GM21619 (cell line): ENCODE measurements at regions not wholly inside any gene's neighbourhood (a gene's known extent, or its start where the extent isn't known, plus 50 kb on each side); places are given as distances from the start of the nearest gene placed in this dataset.

Experiments used
- ATAC-seq: cut with Tn5 transposase; IDR thresholded peaks from one replicate; pipeline ENCODE4 v1.9.1; 2021; ENCODE audit not compliant: unreplicated experiment

DNA sequence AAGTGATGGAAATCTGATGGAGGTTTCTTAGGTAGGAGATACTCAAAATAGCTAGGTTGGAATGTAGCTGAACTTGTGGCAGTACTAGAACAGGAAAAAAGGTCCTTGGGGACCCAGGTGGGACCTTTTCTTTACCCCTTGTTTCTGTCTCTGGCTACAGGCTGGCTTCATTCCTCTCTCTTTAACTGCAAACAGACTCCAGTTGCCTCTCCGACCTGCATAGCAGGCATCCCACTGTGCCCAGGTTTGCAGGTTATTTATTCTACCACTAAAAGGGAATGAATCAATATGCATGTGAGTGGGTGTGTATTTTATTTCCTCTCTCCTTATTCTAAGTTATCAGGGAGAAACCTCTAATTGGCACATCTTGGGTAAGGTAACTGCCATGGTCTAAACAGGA is 758.1 kb downstream of the MED13L start:
- no peak for ATAC-seq

DNA sequence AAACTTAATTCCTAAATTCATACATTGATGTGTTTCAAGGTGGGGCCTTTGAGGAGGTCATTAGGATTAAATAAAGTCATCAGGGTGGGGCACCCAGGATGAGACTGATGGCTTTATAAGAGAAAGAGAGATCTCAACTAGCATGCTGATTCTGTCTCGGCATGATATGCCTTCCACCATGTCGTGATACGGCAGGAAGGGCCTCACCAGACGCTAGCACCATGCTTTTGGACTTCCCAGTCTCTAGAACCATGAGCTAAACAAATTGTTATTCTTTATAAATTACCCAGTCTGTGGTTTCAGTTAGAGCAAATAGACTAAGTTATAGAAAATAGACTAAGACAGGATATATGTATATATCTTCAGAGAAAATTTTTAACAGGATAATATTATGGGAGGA is 759.6 kb downstream of the MED13L start:
- ATAC-seq, result no peak

DNA sequence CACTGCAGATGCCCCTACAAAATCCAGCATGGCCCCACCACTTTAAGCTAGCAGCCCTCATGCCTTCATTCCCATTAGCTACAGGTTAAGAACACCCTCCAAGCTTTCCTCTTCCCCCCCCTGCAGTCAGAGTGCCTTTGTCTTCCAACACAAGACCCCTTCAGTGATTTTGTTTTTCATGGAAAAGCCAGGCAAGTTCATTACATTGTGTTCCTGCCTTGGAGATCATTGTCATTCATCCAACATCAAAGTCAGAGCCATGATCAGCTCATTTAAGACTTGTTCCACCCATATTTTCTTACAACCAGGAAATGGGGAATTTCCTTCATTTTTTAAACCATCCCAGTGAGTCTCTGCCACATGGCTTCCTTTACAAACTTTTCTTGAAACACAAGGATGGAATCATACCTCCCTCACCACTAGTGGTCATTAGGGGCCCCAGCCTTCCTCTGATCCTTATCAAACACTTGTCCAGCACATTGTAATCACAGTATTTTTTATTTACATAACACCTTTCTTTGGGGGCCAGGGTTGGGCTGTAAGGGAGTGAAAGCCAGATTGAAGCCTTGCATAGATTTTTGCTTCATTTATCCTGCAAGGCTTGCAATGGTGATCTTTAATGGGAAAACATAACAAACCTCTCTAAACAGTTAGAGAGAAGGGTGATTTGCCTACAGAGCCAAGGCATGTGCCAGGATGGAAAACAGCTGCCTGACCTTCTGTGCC is 765.3 kb downstream of the MED13L start:
- ATAC-seq, result no peak

DNA sequence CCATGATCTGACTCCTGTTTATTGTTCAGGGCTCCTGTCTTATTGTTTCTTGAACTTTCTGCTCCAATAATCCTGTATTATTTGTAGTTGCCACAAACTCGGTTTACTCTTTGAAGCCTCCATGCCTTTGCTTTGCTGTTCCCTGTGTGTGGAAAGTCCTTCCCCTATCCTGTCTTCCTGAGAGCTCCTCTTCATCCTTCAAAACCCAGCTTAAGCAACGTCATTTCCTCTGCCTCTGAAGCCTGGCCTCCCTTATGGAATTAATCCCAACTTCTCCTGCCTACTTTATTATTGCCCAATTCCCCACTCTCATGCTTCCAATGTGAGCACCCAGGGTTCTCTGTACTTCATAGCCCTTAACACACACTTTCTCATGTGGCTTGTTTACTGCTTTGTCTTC is 766.2 kb downstream of the MED13L start:
- ATAC-seq, result no peak

DNA sequence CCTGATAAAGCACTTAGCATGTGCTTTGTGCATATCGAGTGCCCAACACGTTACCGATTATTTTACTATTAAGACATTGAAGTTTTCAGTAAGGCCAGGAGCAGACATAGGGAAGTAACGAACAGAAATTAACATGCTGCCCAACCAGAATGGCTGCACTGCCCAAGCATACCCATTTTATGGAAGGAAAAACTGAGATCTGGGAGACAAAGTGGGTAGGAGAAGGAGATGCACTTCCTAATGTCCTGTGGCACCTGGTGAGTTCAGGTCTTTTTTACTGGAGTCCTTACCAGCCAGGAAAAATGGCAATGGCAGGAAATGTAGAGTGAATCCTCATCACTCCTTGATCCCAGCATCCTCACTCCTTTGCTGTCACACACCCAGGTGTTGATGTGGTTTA is 768.5 kb downstream of the MED13L start:
- no peak for ATAC-seq

DNA sequence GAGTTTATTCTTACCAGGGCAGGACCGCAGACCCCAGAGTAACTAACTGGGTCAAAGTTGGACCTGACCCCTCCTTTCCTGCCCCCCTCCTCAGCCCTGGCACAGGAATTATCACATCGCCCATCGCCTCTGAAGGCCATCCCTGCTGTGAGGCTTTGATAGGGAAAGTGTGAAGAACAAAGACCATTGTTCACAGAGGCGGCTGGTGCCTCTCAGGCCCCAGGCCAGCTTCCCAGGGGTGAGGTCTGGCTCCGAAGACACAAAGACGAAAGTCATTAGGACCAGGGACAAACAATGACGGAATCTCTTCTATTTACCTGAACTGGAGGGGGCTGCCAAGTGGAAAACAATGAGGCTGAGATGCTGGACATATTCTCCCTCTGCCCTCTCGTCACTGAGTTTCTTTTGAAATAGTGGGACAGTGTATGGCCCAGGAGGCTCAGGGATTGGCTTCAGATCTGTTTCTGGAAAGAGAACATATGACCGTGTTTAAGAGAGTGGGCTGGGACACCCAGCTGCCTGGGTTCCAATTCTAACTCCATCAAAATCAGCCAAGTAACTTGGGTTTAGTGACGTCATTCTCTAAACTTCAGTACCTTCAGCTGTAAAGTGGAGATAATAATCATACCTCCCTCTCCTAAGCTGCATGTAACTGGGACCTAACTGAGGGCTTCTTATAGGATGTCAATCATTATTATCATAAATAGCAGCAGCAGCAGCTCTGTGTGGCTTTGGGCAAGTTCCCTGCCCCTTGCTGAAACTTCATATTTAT is 769.4 kb downstream of the MED13L start:
- ATAC-seq, result no peak

DNA sequence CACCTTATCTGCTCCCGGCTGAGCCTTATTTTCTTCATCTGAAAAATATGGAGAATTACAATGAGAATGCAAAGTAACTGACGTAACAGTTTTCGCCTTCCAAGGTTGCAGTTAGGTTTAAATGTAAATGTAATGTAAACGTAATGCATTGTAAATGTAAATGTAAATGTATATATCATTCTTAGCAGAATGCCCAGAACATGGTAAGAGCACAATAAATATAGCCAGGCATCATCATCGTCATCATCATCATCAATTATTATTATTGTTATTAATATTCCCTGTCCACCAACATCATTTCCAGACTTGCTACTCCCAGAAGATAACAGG is 770.0 kb downstream of the MED13L start:
- no peak for ATAC-seq

DNA sequence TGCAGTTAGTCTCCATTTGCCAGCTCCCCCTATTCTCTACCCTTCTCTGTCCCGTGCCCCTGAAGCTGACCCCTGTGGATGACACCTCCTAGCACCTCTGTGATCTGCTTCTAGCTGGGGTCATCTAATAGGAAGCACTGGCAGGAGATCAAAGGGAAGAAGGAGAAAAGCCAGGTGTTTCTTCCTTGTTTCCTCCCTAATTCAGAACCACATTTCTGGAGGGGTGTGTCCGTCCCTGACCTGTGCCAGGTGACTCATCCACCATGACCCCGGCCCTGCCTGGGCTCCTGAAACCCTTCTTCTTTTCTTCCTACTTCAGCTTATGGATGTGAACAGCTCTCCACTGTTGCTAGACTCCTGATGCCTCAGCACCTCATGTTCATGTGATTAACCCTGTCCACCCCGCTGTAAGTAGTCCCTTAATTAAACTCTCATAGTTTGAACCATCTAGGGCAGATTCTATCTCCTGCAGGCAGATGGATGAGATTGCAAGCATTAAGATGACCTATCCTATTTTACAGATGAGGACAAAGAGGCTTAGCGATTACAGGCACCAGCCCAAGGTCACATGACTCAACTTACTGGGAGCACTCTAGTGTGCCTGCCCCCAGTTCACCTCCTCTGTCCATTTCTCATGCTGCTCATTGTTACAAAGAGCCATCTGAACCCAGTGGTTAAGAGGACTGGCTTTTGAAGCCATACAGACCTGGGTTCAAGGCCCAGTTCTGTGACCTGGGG is 770.5 kb downstream of the MED13L start:
- ATAC-seq, result no peak

DNA sequence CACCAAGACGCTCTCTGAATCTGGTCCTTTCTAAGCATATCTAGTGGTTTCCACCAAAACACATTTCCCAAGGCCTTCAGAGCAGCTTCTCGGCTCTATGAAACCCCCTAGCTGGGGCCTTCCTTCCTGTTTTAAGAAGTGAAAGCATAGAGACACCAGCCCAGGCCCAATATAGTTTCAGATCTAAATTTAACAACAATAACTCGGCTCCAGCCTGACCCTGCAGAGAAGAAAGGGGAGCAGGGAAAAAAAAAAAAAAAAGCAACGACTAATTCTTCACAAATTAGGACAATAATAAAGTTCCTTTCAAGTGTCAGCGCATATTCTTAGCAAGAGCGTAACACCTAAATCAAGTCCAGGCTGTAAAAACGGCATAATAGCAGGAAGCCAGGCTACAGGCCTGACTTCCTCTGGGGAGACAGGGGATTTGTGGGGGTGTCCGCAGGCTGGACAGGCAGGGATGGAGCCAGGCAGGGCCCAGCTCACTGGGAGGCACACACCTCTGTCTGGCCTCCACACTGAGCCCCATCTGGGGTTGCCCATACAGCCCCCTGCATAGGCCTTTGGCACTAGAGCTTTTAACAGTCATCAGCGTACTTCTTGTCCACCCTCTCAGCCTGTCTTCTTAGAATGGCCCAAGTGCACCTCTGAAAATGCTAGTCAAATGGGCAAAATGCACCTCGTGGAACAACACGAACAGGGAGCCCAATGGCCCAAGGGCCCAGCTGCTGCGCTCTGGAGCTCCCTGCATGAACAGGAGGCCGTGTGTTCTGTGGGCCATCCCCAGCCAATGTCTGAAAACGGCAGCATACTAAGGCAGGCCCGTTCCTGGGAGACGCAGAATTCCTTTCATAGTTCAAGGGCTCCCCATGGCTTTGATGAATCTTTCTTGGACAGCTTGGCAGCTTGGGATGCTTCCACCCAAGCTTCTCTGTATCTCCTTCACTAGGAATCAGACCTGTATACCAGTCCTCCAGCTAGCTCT is 772.9 kb downstream of the MED13L start:
- ATAC-seq, result peak; percentile 79

DNA sequence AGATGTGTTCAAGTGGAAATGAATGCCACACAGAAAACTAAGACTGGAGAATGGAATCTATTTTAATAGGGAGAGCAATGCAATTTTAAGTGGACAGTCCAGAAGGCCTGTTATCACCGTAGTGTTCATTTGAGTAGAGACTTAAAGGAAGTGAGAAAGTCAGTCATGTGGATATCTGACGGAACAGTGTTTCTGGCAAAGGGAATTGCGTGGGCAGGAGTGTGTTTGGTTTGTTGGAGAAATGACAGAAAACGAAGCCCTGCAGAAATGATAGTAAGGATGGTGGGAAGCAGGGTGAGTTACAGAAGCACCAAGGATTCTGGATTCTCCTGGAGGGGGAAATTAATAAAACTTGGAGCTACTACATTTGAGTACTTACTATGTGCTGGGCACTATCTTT is 776.6 kb downstream of the MED13L start:
- no peak for ATAC-seq

DNA sequence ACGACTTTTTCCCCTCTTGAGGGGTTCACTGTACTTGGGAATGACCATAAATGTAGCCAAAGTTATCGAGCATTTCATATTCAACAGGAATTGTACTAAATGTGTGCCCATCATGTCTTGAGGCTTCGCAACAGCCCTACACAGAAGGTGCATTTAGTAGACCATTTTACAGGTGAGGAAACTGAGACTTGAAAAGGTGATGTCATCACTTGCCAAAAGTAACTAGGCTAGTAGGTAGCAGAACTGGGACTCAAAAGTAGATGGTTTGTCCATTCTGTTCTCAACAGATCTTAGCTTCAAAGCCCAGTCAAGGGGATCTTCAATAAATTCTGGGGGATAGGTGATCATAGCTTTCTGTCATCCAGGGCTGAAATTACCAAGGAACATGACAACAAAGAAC is 782.2 kb downstream of the MED13L start:
- ATAC-seq, result no peak

DNA sequence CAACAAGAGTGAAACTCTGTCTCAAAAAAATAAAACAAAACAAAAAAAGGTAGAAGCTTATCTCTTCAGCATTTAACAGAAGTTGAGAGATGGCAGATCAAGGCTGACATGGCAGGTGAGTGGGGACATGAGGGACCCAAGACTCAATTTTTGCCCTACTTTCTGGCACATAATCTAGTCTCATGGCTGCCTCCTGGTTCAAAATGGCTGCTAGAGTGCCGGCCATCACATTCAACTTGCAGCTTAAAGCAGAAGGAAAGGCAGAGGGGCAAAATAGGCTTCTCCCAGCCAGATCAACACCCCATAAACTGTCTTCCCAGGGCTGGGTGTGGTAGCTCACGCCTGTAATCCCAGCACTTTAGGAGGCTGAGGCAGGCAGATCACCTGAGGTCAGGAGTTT is 784.9 kb downstream of the MED13L start:
- ATAC-seq, result no peak

DNA sequence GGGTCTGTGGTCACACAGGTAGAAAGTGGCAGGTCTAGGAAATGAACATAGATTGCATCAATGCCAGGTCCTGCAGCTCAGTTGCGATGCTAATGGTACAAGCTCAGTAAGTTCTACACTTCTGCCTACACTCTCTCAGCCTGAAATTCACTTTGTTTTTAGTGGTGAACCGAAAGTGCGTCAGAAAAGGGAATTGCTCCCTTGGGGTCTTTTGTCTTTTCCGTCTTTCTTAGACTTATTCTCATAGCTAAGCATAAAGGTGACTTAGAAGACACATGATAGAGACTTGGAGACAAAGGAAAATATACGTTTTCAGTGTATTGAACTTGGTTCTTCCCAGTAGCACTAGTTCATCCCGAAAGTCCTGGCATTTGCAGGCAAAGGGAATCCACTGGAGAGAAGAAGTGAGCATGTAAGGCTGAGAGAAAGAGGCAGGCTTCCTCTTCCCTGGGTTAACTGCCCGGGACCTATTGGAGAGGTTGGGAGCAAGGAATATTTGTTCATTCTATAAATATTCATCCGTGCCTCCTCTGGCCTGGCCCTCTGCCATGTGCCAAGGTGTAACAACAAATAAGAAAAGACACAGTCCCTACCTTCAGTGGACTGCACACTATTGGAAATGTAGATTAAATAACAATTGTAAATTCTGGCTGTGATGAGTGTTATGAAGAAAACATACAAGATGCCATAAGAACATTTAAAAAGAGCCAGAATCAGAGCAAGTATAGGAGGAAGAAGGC is 785.8 kb downstream of the MED13L start:
- ATAC-seq, result no peak

DNA sequence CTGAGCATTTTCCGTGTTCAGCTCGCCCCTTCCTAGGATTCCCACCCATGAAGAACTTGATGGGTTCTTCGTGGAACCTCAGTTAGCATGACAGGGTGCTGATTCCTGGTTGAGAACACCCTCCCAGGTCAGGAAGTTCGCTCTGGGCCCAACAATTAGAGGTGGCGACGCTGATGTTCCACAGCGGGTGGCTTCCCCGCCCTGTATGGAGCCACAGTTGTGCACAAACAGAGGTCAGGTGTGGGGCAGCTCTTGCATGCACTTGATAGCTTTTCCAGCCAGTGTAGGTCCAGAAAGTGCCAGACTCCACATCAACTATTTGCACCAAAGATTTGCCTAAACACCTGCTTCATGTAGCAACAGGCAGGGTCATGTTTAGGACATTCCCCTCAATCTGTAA is 788.2 kb downstream of the MED13L start:
- no peak for ATAC-seq

DNA sequence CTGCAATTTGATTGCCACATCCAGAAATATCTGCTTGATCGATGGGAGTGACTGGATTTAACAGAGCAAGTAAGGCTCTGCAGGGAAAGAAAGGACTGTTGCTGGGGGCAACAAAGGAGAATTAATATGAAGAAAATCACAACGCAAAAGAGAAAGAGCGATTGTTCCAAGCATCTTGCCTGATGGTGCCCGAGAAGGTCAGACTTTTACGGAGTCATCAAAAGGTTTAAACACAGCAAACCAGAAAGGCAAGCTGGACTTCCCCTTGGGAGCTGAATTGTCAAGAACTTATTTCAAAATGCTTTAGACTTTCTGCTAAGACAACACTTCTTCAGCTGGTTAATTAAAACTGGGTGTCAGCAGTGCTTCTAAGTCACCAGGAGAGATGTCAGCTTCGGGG is 791.5 kb downstream of the MED13L start:
- no peak for ATAC-seq

DNA sequence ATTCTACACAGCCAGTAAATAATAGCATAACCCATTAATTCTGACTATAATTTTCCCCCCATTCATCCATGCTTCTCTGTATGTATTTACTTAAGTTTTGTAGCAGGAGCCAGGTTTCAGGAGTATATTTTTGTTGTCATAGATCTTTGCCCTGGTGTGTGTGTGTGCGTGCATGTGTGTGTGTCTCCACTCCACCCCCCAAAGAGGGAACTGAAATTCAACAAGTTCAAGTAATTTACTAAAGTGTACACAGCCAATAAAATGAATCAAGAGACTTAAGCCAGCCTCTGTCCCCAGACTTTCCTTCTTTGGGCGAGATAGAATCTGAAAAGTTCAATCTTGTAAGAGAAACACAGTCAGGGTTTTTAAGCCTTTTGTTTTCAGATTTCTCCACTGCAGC is 792.0 kb downstream of the MED13L start:
- ATAC-seq, result no peak

DNA sequence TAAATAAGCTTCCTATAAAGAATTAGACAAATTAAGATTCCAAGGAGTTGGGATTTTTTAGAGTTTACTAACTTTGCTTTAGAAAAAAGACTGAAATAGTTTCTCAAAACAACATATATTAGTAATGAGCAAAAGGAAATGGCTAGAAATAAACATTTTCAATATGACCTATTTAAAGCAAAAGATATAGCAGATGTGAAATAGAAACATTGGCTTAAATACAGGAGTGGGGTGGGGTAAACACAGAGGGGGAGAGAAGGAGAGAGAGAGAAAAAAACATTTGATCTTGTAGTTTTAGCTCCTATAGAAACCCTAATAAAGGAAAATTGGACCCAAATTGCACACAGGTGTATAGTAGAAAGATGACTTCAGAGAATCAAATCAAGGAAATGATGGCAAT is 794.5 kb downstream of the MED13L start:
- no peak for ATAC-seq

DNA sequence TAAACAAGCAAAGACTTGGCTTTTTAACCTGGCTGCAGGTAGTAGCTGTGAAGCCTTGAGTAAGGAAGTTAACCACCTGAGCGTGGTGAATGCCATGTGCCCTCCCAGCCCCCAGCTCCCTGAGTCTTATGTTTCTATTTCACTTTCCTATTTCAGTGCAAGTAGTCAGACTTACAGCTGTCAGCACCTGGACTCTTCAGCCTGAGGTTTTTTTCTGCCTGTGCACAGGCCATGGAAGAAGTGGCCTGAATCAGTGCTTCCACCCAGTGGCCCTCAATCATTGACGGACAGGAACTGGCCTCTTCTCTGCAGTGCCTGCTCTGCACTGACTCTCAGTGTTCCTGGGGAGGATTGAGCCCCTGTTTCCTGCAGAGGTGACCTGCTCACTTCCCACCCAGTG is 796.4 kb downstream of the MED13L start:
- ATAC-seq, result peak; percentile 60

DNA sequence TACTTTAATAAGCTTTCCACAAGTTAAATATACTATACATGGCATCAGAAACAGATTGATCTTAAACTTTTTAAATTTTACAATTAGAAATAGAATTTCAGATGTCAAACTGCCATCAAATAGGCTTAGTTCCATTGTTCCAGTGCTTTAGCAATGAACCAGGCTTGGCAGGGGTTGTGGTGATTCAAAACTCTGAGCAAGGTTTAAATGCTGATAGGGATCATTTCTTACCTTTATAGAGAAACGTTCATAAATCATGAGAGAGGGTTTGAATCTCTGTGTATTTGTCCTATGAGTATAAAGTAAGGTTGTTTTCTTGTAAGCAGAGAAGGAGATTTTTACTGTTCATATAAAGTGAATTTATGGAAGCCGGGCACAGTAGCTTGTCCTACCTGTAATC is 794.5 kb upstream of the TBX3 start:
- no peak for ATAC-seq
